NCI-H748 treated with DMSO at 0.1 percent for 48 hours (cell line): ENCODE measurements at regions not wholly inside any gene's neighbourhood (a gene's known extent, or its start where the extent isn't known, plus 50 kb on each side); places are given as distances from the start of the nearest gene placed in this dataset.
"Not testable (repeated sequence)": the region's sequence is repeated elsewhere in the genome, so short reads cannot be mapped to it uniquely, and the experiment has no call there.

ENCODE experiments used
- DNase-seq: peaks from one replicate; lab custom pipeline; 2025; lab: John Stamatoyannopoulos, UW

- no peak for DNase-seq
Observed at GRCh38 chr18:66280470-66280869, 323.4 kb downstream of the CDH19 start.

GRCh38 chr18:66271962-66272361, 331.9 kb downstream of the CDH19 start:
- no peak for DNase-seq

- no peak for DNase-seq
Observed at GRCh38 chr18:66264130-66264529, 339.8 kb downstream of the CDH19 start.

- no peak for DNase-seq
Observed at GRCh38 chr18:66254121-66254520, 349.8 kb downstream of the CDH19 start.

- no peak for DNase-seq
Observed at GRCh38 chr18:66252703-66253102, 351.2 kb downstream of the CDH19 start.

- DNase-seq = no peak
Observed at GRCh38 chr18:66235206-66235605, 368.7 kb downstream of the CDH19 start.

- no peak for DNase-seq
Observed at GRCh38 chr18:66226782-66227181, 377.1 kb downstream of the CDH19 start.

GRCh38 chr18:66223317-66223716, 380.6 kb downstream of the CDH19 start:
- DNase-seq = not testable (repeated sequence)

- DNase-seq = no peak
Observed at GRCh38 chr18:66222174-66222573, 381.7 kb downstream of the CDH19 start.

GRCh38 chr18:66219817-66220216, 384.1 kb downstream of the CDH19 start:
- DNase-seq = no peak

- DNase-seq = no peak
Observed at GRCh38 chr18:66211749-66212148, 392.1 kb downstream of the CDH19 start.

GRCh38 chr18:66210875-66211274, 393.0 kb downstream of the CDH19 start:
- DNase-seq = no peak

GRCh38 chr18:66209656-66210055, 394.2 kb downstream of the CDH19 start:
- DNase-seq = no peak

- no peak for DNase-seq
Observed at GRCh38 chr18:66196805-66197204, 407.1 kb downstream of the CDH19 start.

GRCh38 chr18:66193938-66194337, 410.0 kb downstream of the CDH19 start:
- no peak for DNase-seq

- DNase-seq = no peak
Observed at GRCh38 chr18:66193394-66193793, 410.5 kb downstream of the CDH19 start.

GRCh38 chr18:66168685-66169235, 417.9 kb downstream of the CDH7 start:
- no peak for DNase-seq

GRCh38 chr18:66167829-66168684, 417.2 kb downstream of the CDH7 start:
- no peak for DNase-seq

GRCh38 chr18:66160007-66160406, 409.2 kb downstream of the CDH7 start:
- no peak for DNase-seq

GRCh38 chr18:66159451-66159850, 408.6 kb downstream of the CDH7 start:
- no peak for DNase-seq

- no peak for DNase-seq
Observed at GRCh38 chr18:66156946-66157687, 406.3 kb downstream of the CDH7 start.

GRCh38 chr18:66150650-66151049, 399.8 kb downstream of the CDH7 start:
- DNase-seq = no peak

- no peak for DNase-seq
Observed at GRCh38 chr18:66143029-66143428, 392.2 kb downstream of the CDH7 start.
